ENCODE measurements at regions not wholly inside any gene's neighbourhood (a gene's known extent, or its start where the extent isn't known, plus 50 kb on each side); places are given as distances from the start of the nearest gene placed in this dataset.

DNA sequence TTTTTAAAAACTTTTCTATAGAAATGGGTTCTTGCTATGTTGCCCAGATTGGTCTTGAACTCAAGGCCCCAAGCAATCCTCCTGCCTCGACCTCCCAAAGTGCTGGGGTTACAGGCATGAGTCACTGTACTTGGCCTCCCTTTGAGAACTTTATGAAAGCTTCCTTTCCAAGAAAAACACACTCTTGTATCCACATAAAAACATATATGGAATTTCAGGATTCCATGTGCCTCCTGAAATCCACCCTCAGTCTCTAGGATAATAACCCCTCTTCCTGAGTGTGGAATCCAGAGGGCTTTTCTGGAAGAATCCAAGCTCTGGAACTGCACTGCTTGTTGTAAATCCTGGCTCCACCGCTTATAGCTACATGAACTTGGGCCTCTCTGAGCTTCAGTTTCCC, 53.2 kb upstream of the MRTFB start:
- no peaks in the 10 kb centered on the region for H3K9me3 ChIP-seq (ENCODE audit: insufficient read depth, low read length)
- H3K27me3 ChIP-seq (ENCODE audit: insufficient read depth, insufficient read length), result no peaks in the 10 kb centered on the region
- TF ChIP-seq SUZ12 (IDR thresholded peaks at IDR 0.05; ENCODE audit: extremely low read depth, insufficient read depth, insufficient read length) (no peak), YY1 (IDR thresholded peaks at IDR 0.05; ENCODE audit: insufficient read depth, insufficient read length) (no peak), ZNF274 (IDR thresholded peaks at IDR 0.05; ENCODE audit: low read depth, low read length) (no peak)
- no peak overlapping the region for H3K9ac ChIP-seq (ENCODE audit: insufficient read length, low read depth)
- no peak overlapping the region for H3K4me3 ChIP-seq (ENCODE audit: insufficient read length, low read depth)
- H3K4me1 ChIP-seq (ENCODE audit: insufficient read depth, insufficient read length), result no peaks in the 10 kb centered on the region
- H3K36me3 ChIP-seq (ENCODE audit: insufficient read depth, insufficient read length, low read length), result no peaks in the 10 kb centered on the region
- DNase-seq (ENCODE audit: low read depth, low spot score), result no peak

DNA sequence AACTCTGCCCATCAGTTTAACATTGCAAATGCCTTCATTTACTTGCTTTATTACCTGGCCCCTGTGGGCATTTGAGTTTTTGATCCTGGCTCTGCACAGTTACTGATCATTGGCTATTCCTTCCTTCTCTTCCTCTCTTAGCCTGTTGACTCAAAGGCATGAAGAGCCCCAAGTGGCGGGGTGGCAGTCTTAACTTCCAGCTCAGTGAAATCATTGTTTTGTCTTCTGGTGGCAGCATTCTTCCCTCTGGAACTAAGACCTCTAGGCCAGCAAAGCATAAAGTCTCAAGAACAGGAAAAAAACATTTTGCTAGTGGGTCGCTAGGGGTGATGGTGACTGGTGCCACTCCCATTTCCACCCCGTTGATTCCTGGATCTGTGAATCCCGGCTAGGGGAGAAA, 52.3 kb upstream of the MRTFB start:
- no peaks in the 10 kb centered on the region for H3K27me3 ChIP-seq (ENCODE audit: insufficient read depth, insufficient read length)
- TF ChIP-seq SUZ12 (IDR thresholded peaks at IDR 0.05; ENCODE audit: extremely low read depth, insufficient read depth, insufficient read length), result no peak
- TF ChIP-seq ZNF274 (IDR thresholded peaks at IDR 0.05; ENCODE audit: low read depth, low read length), result no peak
- no peak for TF ChIP-seq YY1 (IDR thresholded peaks at IDR 0.05; ENCODE audit: insufficient read depth, insufficient read length)
- no peaks in the 10 kb centered on the region for H3K36me3 ChIP-seq (ENCODE audit: insufficient read depth, insufficient read length, low read length)
- no peak overlapping the region for H3K4me3 ChIP-seq (ENCODE audit: insufficient read length, low read depth)
- DNase-seq (ENCODE audit: low read depth, low spot score), result no peak
- H3K9ac ChIP-seq (ENCODE audit: insufficient read length, low read depth), result no peak overlapping the region
- no peaks in the 10 kb centered on the region for H3K9me3 ChIP-seq (ENCODE audit: insufficient read depth, low read length)
- H3K4me1 ChIP-seq (ENCODE audit: insufficient read depth, insufficient read length), result no peaks in the 10 kb centered on the region

DNA sequence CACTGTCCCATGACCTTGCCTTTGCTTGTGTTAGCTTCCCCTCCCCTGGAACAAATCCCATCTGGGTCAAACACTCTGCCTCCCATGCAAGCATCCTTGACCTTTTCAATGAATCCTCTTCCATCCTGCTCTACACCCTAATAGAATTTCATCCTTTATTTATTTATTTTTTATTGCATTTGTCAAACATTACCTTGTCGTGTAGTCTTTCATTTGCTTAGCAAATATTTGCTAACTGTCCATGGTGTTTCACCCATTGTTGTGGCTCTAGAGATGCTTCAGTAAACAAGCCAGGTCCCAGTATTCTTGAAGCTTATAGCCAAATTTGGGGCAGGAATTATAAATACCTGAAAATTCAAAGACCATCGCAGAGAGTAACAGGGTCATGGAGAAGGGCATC, 51.0 kb upstream of the MRTFB start:
- Histone ChIP-seq H3K9ac (ENCODE audit: insufficient read length, low read depth) (no peak overlapping the region), H3K27me3 (ENCODE audit: insufficient read depth, insufficient read length) (no peaks in the 10 kb centered on the region), H3K4me3 (ENCODE audit: insufficient read length, low read depth) (no peak overlapping the region), H3K4me1 (ENCODE audit: insufficient read depth, insufficient read length) (no peaks in the 10 kb centered on the region), H3K36me3 (ENCODE audit: insufficient read depth, insufficient read length, low read length) (no peaks in the 10 kb centered on the region), H3K9me3 (ENCODE audit: insufficient read depth, low read length) (no peaks in the 10 kb centered on the region)
- DNase-seq (ENCODE audit: low read depth, low spot score), result no peak
- TF ChIP-seq ZNF274 (IDR thresholded peaks at IDR 0.05; ENCODE audit: low read depth, low read length) (no peak), SUZ12 (IDR thresholded peaks at IDR 0.05; ENCODE audit: extremely low read depth, insufficient read depth, insufficient read length) (no peak), YY1 (IDR thresholded peaks at IDR 0.05; ENCODE audit: insufficient read depth, insufficient read length) (no peak)

Measured in NT2/D1 (cell line).